Fibroblast of lung (primary cell): ENCODE measurements at regions not wholly inside any gene's neighbourhood (a gene's known extent, or its start where the extent isn't known, plus 50 kb on each side); places are given as distances from the start of the nearest gene placed in this dataset.

Experiments
- EZH2 ChIP-seq: IDR thresholded peaks from 2 replicates; pipeline ENCODE4 v1.5.1; 2012; ENCODE audit warnings: low read length, control low read depth, mild to moderate bottlenecking; ENCODE audit errors: missing control alignments
- TF ChIP-seq, protein P1 (sequence below), 2 donors: IDR thresholded peaks in 1 of 2; conservative IDR thresholded peaks in 1 of 2; 1 replicate in 1 of 2; 2 replicates in 1 of 2; pipeline ENCODE4 v1.5.1; 2011 to 2012; ENCODE audit warnings: low read length in 2 of 2, control low read depth in 1 of 2, inconsistent platforms in 1 of 2, low read depth in 1 of 2, mild to moderate bottlenecking in 1 of 2

DNA sequence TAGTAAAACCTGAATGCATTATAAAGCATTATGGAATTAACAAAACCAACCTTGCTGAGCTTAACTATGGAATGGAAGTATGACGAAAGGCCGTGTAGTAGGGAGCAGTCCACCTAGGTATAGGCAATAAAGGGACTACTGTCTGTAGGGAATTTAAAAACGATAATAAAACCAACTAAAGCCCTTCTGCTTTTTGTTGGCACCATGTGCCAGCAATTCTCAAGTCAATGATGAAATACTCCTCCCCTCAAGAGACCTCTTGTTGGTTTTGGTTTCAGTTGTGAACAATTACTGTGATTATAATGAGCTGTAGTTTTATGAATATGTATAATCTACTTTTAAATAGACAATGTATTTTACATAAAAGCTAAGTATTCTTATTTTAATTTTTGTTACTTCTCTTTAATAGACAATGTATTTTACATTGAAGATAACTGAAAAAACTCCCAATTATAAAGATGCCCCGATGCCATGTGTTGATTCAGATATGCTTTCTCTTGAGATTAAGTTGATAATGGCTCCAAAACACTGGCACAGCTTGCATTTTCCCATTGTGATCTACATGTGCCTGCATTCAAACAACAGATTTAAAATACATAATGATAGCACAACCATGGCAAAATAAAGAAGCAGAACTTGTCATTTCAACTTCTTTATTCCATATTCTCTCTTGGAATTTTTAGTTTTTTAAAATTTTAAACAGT lies 55.5 kb upstream of the ZDBF2 start:
- TF ChIP-seq, protein P1, sequence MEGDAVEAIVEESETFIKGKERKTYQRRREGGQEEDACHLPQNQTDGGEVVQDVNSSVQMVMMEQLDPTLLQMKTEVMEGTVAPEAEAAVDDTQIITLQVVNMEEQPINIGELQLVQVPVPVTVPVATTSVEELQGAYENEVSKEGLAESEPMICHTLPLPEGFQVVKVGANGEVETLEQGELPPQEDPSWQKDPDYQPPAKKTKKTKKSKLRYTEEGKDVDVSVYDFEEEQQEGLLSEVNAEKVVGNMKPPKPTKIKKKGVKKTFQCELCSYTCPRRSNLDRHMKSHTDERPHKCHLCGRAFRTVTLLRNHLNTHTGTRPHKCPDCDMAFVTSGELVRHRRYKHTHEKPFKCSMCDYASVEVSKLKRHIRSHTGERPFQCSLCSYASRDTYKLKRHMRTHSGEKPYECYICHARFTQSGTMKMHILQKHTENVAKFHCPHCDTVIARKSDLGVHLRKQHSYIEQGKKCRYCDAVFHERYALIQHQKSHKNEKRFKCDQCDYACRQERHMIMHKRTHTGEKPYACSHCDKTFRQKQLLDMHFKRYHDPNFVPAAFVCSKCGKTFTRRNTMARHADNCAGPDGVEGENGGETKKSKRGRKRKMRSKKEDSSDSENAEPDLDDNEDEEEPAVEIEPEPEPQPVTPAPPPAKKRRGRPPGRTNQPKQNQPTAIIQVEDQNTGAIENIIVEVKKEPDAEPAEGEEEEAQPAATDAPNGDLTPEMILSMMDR (conservative IDR thresholded peaks at IDR 0.05 in 1 of 2, IDR thresholded peaks at IDR 0.05 in 1 of 2; ENCODE audit: low read depth in 1 of 2, low read length in 2 of 2), result no peak
- TF ChIP-seq EZH2, result no peak
